ENCODE measurements at regions not wholly inside any gene's neighbourhood (a gene's known extent, or its start where the extent isn't known, plus 50 kb on each side); places are given as distances from the start of the nearest gene placed in this dataset.

- Histone ChIP-seq H3K4me3 (IDR thresholded peaks at IDR 0.05; ENCODE audit: insufficient read depth, low read depth, low read length) (no peak overlapping the region), H3K36me3 (ENCODE audit: insufficient read depth) (no peaks in the 10 kb centered on the region), H3K27me3 (ENCODE audit: insufficient read depth, low read depth) (no peaks in the 10 kb centered on the region), H3K4me1 (ENCODE audit: low read depth, poor library complexity, severe bottlenecking) (no peaks in the 10 kb centered on the region), H3K9ac (no peak overlapping the region), H3K27ac (no peak overlapping the region), H2AFZ (ENCODE audit: low read depth) (no peak overlapping the region), H3K79me2 (ENCODE audit: insufficient read depth, low read depth) (no peaks in the 10 kb centered on the region), H4K20me1 (ENCODE audit: insufficient read depth) (no peaks in the 10 kb centered on the region), H3K4me2 (no peak overlapping the region)
- TF ChIP-seq CTCF (conservative IDR thresholded peaks at IDR 0.05; ENCODE audit: low read depth, low read length), result no peak
Measured at GRCh38 chrX:4805502-4805901, 1092.1 kb upstream of the PRKX start.

GRCh38 chrX:4800756-4801155 is 1087.3 kb upstream of the PRKX start:
- Histone ChIP-seq H3K27me3 (ENCODE audit: insufficient read depth, low read depth) (no peaks in the 10 kb centered on the region), H3K9ac (no peak overlapping the region), H3K4me1 (ENCODE audit: low read depth, poor library complexity, severe bottlenecking) (no peaks in the 10 kb centered on the region), H3K36me3 (ENCODE audit: insufficient read depth) (no peaks in the 10 kb centered on the region), H3K4me2 (no peak overlapping the region), H4K20me1 (ENCODE audit: insufficient read depth) (no peaks in the 10 kb centered on the region), H3K27ac (no peak overlapping the region), H3K4me3 (IDR thresholded peaks at IDR 0.05; ENCODE audit: insufficient read depth, low read depth, low read length) (no peak overlapping the region), H2AFZ (ENCODE audit: low read depth) (no peak overlapping the region), H3K79me2 (ENCODE audit: insufficient read depth, low read depth) (no peaks in the 10 kb centered on the region)
- no peak for TF ChIP-seq CTCF (conservative IDR thresholded peaks at IDR 0.05; ENCODE audit: low read depth, low read length)

DNA sequence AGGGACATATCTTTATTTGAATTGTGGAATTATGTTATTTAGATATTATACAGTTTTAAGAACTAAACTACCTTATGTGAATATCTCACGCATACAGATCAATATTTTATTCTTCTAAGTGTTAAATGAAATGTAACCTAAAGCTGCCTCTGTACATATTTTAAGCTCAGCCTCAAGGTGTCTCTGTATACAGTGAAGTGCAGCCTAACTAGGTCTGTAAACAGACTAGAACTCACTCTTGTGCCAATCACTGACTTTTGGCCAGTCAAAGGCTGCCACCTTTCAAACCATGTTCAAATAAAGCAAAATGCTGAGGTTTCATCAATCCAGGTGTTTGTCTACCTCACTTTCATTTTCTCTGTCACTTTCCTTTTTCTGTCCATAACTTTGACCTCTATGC is 1074.5 kb upstream of the PRKX start:
- Histone ChIP-seq H3K4me2 (no peak overlapping the region), H3K9ac (no peak overlapping the region), H3K36me3 (ENCODE audit: insufficient read depth) (no peaks in the 10 kb centered on the region), H2AFZ (ENCODE audit: low read depth) (no peak overlapping the region), H3K27me3 (ENCODE audit: insufficient read depth, low read depth) (no peaks in the 10 kb centered on the region), H3K79me2 (ENCODE audit: insufficient read depth, low read depth) (no peaks in the 10 kb centered on the region), H3K27ac (no peak overlapping the region), H3K4me3 (IDR thresholded peaks at IDR 0.05; ENCODE audit: insufficient read depth, low read depth, low read length) (no peak overlapping the region), H3K4me1 (ENCODE audit: low read depth, poor library complexity, severe bottlenecking) (no peaks in the 10 kb centered on the region), H4K20me1 (ENCODE audit: insufficient read depth) (no peaks in the 10 kb centered on the region)
- TF ChIP-seq CTCF (conservative IDR thresholded peaks at IDR 0.05; ENCODE audit: low read depth, low read length), result no peak

DNA sequence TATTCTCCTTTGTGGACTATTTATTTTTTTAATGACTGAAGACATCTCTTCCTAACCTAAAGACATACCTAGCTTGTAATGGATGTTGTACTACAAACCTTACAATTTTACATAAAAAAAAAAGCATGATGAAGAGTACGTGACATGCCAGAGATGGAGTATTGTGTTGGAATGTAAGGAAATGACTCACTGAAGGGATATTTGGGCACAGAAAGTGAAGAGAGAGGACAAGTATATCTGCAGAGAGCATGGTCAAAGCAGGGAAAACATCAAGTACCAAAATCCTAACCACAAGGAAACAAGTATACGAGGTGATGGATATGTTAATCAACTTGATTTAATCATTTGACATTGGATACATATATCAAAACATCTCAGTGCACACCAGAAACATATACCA is 1051.4 kb upstream of the PRKX start:
- H3K4me3 ChIP-seq (IDR thresholded peaks at IDR 0.05; ENCODE audit: insufficient read depth, low read depth, low read length), result no peak overlapping the region
- no peak overlapping the region for H3K4me2 ChIP-seq
- no peak overlapping the region for H3K27ac ChIP-seq
- H3K79me2 ChIP-seq (ENCODE audit: insufficient read depth, low read depth), result no peaks in the 10 kb centered on the region
- H4K20me1 ChIP-seq (ENCODE audit: insufficient read depth), result no peaks in the 10 kb centered on the region
- no peak overlapping the region for H2AFZ ChIP-seq (ENCODE audit: low read depth)
- no peaks in the 10 kb centered on the region for H3K36me3 ChIP-seq (ENCODE audit: insufficient read depth)
- H3K4me1 ChIP-seq (ENCODE audit: low read depth, poor library complexity, severe bottlenecking), result no peaks in the 10 kb centered on the region
- TF ChIP-seq CTCF (conservative IDR thresholded peaks at IDR 0.05; ENCODE audit: low read depth, low read length), result no peak
- no peak overlapping the region for H3K9ac ChIP-seq
- no peaks in the 10 kb centered on the region for H3K27me3 ChIP-seq (ENCODE audit: insufficient read depth, low read depth)

GRCh38 chrX:4762196-4762595 is 1048.7 kb upstream of the PRKX start:
- no peak overlapping the region for H3K4me2 ChIP-seq
- no peaks in the 10 kb centered on the region for H4K20me1 ChIP-seq (ENCODE audit: insufficient read depth)
- H3K4me1 ChIP-seq (ENCODE audit: low read depth, poor library complexity, severe bottlenecking), result no peaks in the 10 kb centered on the region
- no peaks in the 10 kb centered on the region for H3K79me2 ChIP-seq (ENCODE audit: insufficient read depth, low read depth)
- no peak overlapping the region for H3K27ac ChIP-seq
- no peaks in the 10 kb centered on the region for H3K27me3 ChIP-seq (ENCODE audit: insufficient read depth, low read depth)
- no peak overlapping the region for H3K4me3 ChIP-seq (IDR thresholded peaks at IDR 0.05; ENCODE audit: insufficient read depth, low read depth, low read length)
- H3K9ac ChIP-seq, result no peak overlapping the region
- no peaks in the 10 kb centered on the region for H3K36me3 ChIP-seq (ENCODE audit: insufficient read depth)
- TF ChIP-seq CTCF (conservative IDR thresholded peaks at IDR 0.05; ENCODE audit: low read depth, low read length), result no peak
- no peak overlapping the region for H2AFZ ChIP-seq (ENCODE audit: low read depth)
